T-helper 1 cell treated with Interleukin-12 subunit alpha and Interleukin-12 subunit beta and Interleukin-4 antibody, amounts not matched to agents 30 μg/mL and 1 μg/mL, for 36 hours (primary cell): ENCODE measurements at regions not wholly inside any gene's neighbourhood (a gene's known extent, or its start where the extent isn't known, plus 50 kb on each side); places are given as distances from the start of the nearest gene placed in this dataset.
"Not testable (repeated sequence)": the region's sequence is repeated elsewhere in the genome, so short reads cannot be mapped to it uniquely, and the experiment has no call there.

Experiments
- H3K27ac Mint-ChIP-seq: one replicate; pipeline ENCODE4 v1.8.0; 2021; ENCODE audit warnings: mild to moderate bottlenecking, mixed read lengths
- H3K27me3 Mint-ChIP-seq: one replicate; pipeline ENCODE4 v1.8.0; 2021; ENCODE audit warnings: low read depth, mixed read lengths
- H3K36me3 Mint-ChIP-seq: one replicate; pipeline ENCODE4 v1.8.0; 2021; ENCODE audit warnings: low read depth, mixed read lengths
- H3K4me1 Mint-ChIP-seq: one replicate; pipeline ENCODE4 v1.8.0; 2021; ENCODE audit warnings: low read depth, mixed read lengths
- H3K4me3 Mint-ChIP-seq: one replicate; pipeline ENCODE4 v1.8.0; 2021; ENCODE audit warnings: mild to moderate bottlenecking, moderate library complexity, mixed read lengths
- H3K9me3 Mint-ChIP-seq: one replicate; pipeline ENCODE4 v1.8.0; 2021; ENCODE audit warnings: mixed read lengths

- Mint-ChIP-seq H3K4me1 (peaks cover 13% of the 10 kb centered on the region), H3K27ac (no peak overlapping the region), H3K9me3 (peaks cover 24% of the 10 kb centered on the region), H3K36me3 (peaks cover 3% of the 10 kb centered on the region), H3K27me3 (peaks cover 26% of the 10 kb centered on the region), H3K4me3 (no peak overlapping the region)
Observed at GRCh38 chr7:106365252-106366005, 80.6 kb upstream of the NAMPT start.

GRCh38 chr7:106362507-106362906 is 77.7 kb upstream of the NAMPT start:
- peaks cover 34% of the 10 kb centered on the region for H3K9me3 Mint-ChIP-seq
- not testable (repeated sequence) for H3K36me3 Mint-ChIP-seq, H3K27ac Mint-ChIP-seq, H3K4me3 Mint-ChIP-seq, H3K4me1 Mint-ChIP-seq
- peaks cover 27% of the 10 kb centered on the region for H3K27me3 Mint-ChIP-seq

- Mint-ChIP-seq H3K9me3 (peaks cover 30% of the 10 kb centered on the region), H3K27me3 (peaks cover 33% of the 10 kb centered on the region), H3K4me1 (peaks cover 4% of the 10 kb centered on the region), H3K36me3 (peaks cover 7% of the 10 kb centered on the region), H3K4me3 (no peak overlapping the region), H3K27ac (no peak overlapping the region)
Observed at GRCh38 chr7:106358103-106358663, 73.4 kb upstream of the NAMPT start.

- H3K4me3 Mint-ChIP-seq: no peak overlapping the region
- no peak overlapping the region for H3K27ac Mint-ChIP-seq
- peaks cover 28% of the 10 kb centered on the region for H3K27me3 Mint-ChIP-seq
Observed at GRCh38 chr7:106357675-106358074, 72.9 kb upstream of the NAMPT start.

GRCh38 chr7:106354822-106355221 is 70.0 kb upstream of the NAMPT start:
- Mint-ChIP-seq H3K4me3 (no peak overlapping the region), H3K9me3 (peaks cover 7% of the 10 kb centered on the region), H3K27me3 (peaks cover 12% of the 10 kb centered on the region), H3K36me3 (peaks cover 8% of the 10 kb centered on the region), H3K27ac (no peak overlapping the region), H3K4me1 (peaks cover 4% of the 10 kb centered on the region)

More at GRCh38 chr7:106357675-106358074, 72.9 kb upstream of the NAMPT start:
- peaks cover 7% of the 10 kb centered on the region for H3K36me3 Mint-ChIP-seq
- H3K4me1 Mint-ChIP-seq: peaks cover 4% of the 10 kb centered on the region
- peaks cover 27% of the 10 kb centered on the region for H3K9me3 Mint-ChIP-seq

GRCh38 chr7:106353944-106354343 is 69.2 kb upstream of the NAMPT start:
- Mint-ChIP-seq H3K4me1 (peaks cover 4% of the 10 kb centered on the region), H3K27ac (no peak overlapping the region), H3K27me3 (peaks cover 12% of the 10 kb centered on the region), H3K4me3 (no peak overlapping the region), H3K9me3 (peaks cover 10% of the 10 kb centered on the region), H3K36me3 (peaks cover 5% of the 10 kb centered on the region)

- Mint-ChIP-seq H3K4me3 (no peak overlapping the region), H3K27ac (peak overlapping the region; percentile 95), H3K9me3 (peaks cover 32% of the 10 kb centered on the region), H3K27me3 (no peaks in the 10 kb centered on the region), H3K4me1 (peaks cover 36% of the 10 kb centered on the region), H3K36me3 (peaks cover 19% of the 10 kb centered on the region)
Observed at GRCh38 chr7:106348231-106348630, 63.4 kb upstream of the NAMPT start.

- H3K36me3 Mint-ChIP-seq: peaks cover 26% of the 10 kb centered on the region
- no peaks in the 10 kb centered on the region for H3K27me3 Mint-ChIP-seq
- peak overlapping the region; percentile 95 for H3K27ac Mint-ChIP-seq
- peaks cover 38% of the 10 kb centered on the region for H3K9me3 Mint-ChIP-seq
- H3K4me1 Mint-ChIP-seq: peaks cover 36% of the 10 kb centered on the region
- H3K4me3 Mint-ChIP-seq: peak overlapping the region; percentile 66
Observed at GRCh38 chr7:106347229-106347833, 62.5 kb upstream of the NAMPT start.

- Mint-ChIP-seq H3K36me3 (peaks cover 31% of the 10 kb centered on the region), H3K27me3 (no peaks in the 10 kb centered on the region), H3K9me3 (peaks cover 44% of the 10 kb centered on the region), H3K4me1 (peaks cover 36% of the 10 kb centered on the region), H3K4me3 (peak overlapping the region; percentile 66), H3K27ac (peak overlapping the region; percentile 95)
Observed at GRCh38 chr7:106346678-106347217, 62.0 kb upstream of the NAMPT start.

GRCh38 chr7:106346167-106346677 is 61.4 kb upstream of the NAMPT start:
- H3K9me3 Mint-ChIP-seq: peaks cover 46% of the 10 kb centered on the region
- no peaks in the 10 kb centered on the region for H3K27me3 Mint-ChIP-seq
- H3K4me3 Mint-ChIP-seq: peak overlapping the region; percentile 36
- peaks cover 34% of the 10 kb centered on the region for H3K36me3 Mint-ChIP-seq
- H3K27ac Mint-ChIP-seq: peak overlapping the region; percentile 95
- peaks cover 36% of the 10 kb centered on the region for H3K4me1 Mint-ChIP-seq

- H3K9me3 Mint-ChIP-seq: peaks cover 50% of the 10 kb centered on the region
- peaks cover 32% of the 10 kb centered on the region for H3K36me3 Mint-ChIP-seq
- H3K4me1 Mint-ChIP-seq: peaks cover 36% of the 10 kb centered on the region
- H3K27ac Mint-ChIP-seq: peak overlapping the region; percentile 95
- H3K4me3 Mint-ChIP-seq: peak overlapping the region; percentile 36
- no peaks in the 10 kb centered on the region for H3K27me3 Mint-ChIP-seq
Observed at GRCh38 chr7:106345421-106346166, 60.8 kb upstream of the NAMPT start.

- Mint-ChIP-seq H3K27ac (peak overlapping the region; percentile 95), H3K4me1 (peaks cover 36% of the 10 kb centered on the region), H3K4me3 (no peak overlapping the region), H3K27me3 (no peaks in the 10 kb centered on the region), H3K36me3 (peaks cover 36% of the 10 kb centered on the region), H3K9me3 (peaks cover 54% of the 10 kb centered on the region)
Observed at GRCh38 chr7:106344861-106345260, 60.1 kb upstream of the NAMPT start.

GRCh38 chr7:106344211-106344610 is 59.4 kb upstream of the NAMPT start:
- Mint-ChIP-seq H3K27me3 (no peaks in the 10 kb centered on the region), H3K27ac (no peak overlapping the region), H3K4me1 (peaks cover 36% of the 10 kb centered on the region), H3K4me3 (no peak overlapping the region), H3K36me3 (peaks cover 36% of the 10 kb centered on the region), H3K9me3 (peaks cover 51% of the 10 kb centered on the region)

- H3K4me1 Mint-ChIP-seq: peaks cover 22% of the 10 kb centered on the region
- H3K9me3 Mint-ChIP-seq: peaks cover 43% of the 10 kb centered on the region
- H3K27ac Mint-ChIP-seq, H3K27me3 Mint-ChIP-seq, H3K4me3 Mint-ChIP-seq: not testable (repeated sequence)
- peaks cover 24% of the 10 kb centered on the region for H3K36me3 Mint-ChIP-seq
Observed at GRCh38 chr7:106342049-106342448, 57.3 kb upstream of the NAMPT start.
